ENCODE measurements at regions not wholly inside any gene's neighbourhood (a gene's known extent, or its start where the extent isn't known, plus 50 kb on each side); places are given as distances from the start of the nearest gene placed in this dataset.

DNA sequence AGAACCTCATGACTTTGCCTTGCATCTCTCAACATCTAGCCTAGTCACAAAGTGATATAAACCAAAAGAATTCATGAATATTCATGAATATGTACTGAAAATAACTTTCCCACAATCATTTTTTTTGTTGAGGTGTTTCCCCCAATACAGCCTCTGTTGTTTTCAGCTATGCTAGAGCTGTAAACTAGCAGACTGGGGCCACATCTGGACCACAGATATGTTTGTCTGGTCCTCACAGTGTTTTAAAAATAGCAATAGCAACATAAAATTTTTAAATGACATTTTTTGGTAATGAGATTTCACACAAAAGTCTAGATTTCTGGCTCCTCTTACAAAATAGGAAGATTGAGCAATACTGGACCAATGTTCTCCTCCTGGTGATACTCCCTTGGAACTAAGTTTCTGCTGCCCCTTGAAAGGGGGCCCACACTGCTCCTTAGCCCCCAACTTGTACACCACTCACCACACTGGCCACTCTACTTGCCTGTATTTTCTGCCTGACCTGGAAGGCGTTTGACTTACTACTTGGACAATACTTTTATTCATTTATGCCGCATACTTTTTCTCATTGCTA is 81.2 kb downstream of the BMP4 start:
- TF ChIP-seq, protein P1, sequence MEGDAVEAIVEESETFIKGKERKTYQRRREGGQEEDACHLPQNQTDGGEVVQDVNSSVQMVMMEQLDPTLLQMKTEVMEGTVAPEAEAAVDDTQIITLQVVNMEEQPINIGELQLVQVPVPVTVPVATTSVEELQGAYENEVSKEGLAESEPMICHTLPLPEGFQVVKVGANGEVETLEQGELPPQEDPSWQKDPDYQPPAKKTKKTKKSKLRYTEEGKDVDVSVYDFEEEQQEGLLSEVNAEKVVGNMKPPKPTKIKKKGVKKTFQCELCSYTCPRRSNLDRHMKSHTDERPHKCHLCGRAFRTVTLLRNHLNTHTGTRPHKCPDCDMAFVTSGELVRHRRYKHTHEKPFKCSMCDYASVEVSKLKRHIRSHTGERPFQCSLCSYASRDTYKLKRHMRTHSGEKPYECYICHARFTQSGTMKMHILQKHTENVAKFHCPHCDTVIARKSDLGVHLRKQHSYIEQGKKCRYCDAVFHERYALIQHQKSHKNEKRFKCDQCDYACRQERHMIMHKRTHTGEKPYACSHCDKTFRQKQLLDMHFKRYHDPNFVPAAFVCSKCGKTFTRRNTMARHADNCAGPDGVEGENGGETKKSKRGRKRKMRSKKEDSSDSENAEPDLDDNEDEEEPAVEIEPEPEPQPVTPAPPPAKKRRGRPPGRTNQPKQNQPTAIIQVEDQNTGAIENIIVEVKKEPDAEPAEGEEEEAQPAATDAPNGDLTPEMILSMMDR (IDR thresholded peaks at IDR 0.05; ENCODE audit: low read depth, low read length, poor library complexity, severe bottlenecking): no peak
- TF ChIP-seq EZH2phosphoT487 (IDR thresholded peaks at IDR 0.05; ENCODE audit: borderline replicate concordance, low read length): no peak

Measured in DOHH2 (cell line).